ENCODE measurements at regions not wholly inside any gene's neighbourhood (a gene's known extent, or its start where the extent isn't known, plus 50 kb on each side); places are given as distances from the start of the nearest gene placed in this dataset.

DNA sequence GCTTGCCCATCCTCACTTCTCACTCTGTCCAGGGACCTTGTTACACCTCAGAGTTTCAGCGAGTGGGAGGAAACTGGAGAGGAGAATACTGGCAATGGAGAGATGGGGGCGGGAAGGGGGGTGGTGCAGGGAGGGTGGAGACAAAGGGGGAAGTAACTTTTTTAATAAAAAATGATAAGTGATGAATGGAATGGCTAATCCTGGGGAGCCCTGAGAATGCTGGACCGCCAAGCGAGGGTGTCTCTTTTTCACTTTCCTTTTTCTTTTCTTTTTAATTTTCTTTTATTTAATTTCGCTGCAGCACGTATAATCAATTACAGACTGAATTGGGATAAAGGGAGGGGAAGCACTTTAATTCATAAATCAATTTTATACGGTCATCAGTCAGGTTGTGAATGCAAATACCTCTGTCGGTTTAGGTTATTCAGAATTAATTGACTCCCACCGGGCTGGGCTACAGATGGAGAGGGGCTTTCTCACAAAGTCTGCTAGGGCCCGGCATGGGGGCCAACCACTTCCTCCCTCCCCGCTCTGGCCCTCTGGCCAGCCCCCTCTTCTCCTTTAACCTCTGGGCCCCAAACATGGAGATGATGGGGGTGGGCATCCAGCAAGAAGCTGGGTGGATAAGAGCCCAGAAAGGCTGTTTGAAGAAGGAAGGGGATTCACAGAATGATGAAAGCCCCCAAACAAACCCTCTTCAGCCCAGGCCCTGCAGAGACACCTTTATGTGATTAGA, 106.8 kb upstream of the BOC start:
- DNase-seq (ENCODE audit: low read depth in 1 of 2, low spot score in 1 of 2) = no peak
- TF ChIP-seq JUND (IDR thresholded peaks at IDR 0.05; ENCODE audit: low read depth) = no peak
- in situ Hi-C loops (cut with HindIII; ENCODE audit: low pct_unique_long_range_greater_than_20kb, low sequenced_read_pairs) = no loop called here

DNA sequence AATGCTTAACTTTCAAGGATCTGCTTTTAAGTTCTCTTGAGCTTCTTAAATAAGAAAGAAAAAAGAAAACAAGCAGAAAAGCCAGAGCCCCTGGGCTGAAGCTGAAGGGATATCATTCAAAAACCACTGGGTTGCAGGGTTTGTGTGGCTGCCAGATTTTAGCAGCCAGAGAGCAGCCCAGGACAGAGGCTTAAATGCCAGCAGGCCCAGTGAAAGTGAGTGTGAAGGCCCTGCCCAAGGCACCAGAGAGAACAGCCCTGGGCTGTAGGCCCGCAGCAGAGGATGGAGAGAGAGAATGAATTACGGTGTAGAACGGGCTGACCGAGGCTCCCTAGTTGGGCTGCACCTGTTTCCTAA, 106.3 kb upstream of the BOC start:
- TF ChIP-seq JUND (IDR thresholded peaks at IDR 0.05; ENCODE audit: low read depth) = no peak
- in situ Hi-C loops (cut with HindIII; ENCODE audit: low pct_unique_long_range_greater_than_20kb, low sequenced_read_pairs) = no loop called here
- no peak for DNase-seq (ENCODE audit: low read depth in 1 of 2, low spot score in 1 of 2)

DNA sequence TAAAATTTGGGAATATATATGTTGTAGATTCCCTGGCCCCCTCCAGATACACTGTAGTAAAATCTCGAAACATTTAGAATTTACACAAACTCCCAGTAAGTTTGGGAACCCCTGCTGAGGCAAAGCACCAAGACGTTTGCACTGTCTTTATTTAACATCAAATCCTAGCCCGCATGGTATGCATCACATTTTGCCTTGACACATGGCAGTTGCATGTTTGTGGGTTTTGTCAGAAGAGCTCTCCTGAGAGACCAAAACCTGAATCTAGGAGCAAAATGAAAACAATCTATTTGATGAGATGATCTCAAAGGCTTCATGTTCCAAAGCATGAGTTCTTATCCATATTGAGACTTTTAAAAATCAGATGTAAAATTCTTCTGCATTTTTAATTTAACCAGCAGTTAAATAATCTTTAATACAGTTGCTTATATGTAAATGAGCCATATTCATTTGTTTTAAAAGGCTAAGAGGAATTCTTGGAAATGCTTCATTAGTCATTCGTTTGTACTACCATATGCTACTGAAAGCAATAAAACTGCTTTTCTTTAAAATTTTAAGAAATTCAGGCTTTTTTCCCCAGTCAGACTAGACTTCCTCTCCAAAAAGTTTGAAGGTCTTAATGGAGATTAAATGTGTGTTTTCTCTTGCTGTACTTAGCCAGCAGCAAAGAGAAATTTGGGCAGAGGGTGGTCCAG, 105.2 kb upstream of the BOC start:
- in situ Hi-C loops (cut with HindIII; ENCODE audit: low pct_unique_long_range_greater_than_20kb, low sequenced_read_pairs) = no loop called here
- DNase-seq (ENCODE audit: low read depth in 1 of 2, low spot score in 1 of 2) = no peak
- TF ChIP-seq JUND (IDR thresholded peaks at IDR 0.05; ENCODE audit: low read depth) = no peak

DNA sequence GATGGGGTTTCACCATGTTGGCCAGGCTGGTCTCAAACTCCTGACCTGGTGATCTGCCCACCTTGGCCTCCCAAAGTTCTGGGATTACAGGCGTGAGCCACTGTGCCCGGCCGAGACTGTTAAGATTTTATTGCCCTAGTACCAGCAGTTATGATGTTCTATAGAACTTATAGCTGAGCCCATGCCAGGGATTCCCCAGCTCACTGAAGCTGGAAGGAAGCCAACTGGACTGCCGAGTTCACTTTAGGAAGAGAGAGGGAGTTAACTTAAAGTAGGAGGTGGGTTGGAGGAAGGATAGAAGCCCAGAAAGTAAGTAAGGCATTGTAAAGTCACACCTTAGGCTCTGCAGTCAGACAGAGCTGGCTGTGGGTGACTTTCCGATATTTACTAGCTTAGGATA, 101.1 kb upstream of the BOC start:
- DNase-seq (ENCODE audit: low read depth in 1 of 2, low spot score in 1 of 2) = no peak

DNA sequence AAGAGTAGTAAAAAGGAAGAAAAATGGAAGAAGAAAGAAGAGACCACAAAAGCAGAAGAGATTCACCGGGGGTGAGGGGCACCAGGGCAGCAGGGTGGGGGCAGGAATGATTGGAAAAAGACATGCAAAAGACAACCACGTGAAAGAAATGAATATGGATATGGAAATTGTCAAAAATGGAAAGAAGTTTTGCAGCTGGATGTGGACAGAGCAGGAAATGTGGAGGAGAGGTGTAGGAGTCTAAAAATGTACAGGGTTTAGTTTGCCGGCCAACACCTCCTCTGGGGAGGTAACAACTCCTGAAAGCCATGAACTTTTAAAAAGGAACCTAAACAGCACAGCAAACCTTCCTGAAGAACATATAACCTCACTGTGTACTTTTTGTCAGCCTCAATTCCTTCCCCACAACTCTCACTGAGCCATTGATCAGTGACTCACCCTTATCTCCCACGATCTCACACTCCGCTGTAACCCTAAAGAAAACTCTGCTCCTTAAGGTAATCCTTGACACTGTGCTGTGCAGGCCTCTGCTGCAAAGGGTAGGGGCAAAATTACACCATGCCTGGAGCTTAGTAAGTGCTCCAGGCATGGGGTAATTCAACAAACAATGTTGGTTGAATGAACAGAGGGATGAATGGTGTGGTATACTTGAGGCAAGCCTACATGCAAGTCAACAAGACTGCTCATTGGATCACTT, 100.2 kb upstream of the BOC start:
- no peak for TF ChIP-seq JUND (IDR thresholded peaks at IDR 0.05; ENCODE audit: low read depth)
- peak in 1 of 2 experiments; percentile 11 for DNase-seq (ENCODE audit: low read depth in 1 of 2, low spot score in 1 of 2)
- in situ Hi-C loops (cut with HindIII; ENCODE audit: low pct_unique_long_range_greater_than_20kb, low sequenced_read_pairs) = no loop called here

More for the DNA sequence above, 101.1 kb upstream of the BOC start:
- in situ Hi-C loops (cut with HindIII; ENCODE audit: low pct_unique_long_range_greater_than_20kb, low sequenced_read_pairs) = no loop called here
- TF ChIP-seq JUND (IDR thresholded peaks at IDR 0.05; ENCODE audit: low read depth) = no peak

DNA sequence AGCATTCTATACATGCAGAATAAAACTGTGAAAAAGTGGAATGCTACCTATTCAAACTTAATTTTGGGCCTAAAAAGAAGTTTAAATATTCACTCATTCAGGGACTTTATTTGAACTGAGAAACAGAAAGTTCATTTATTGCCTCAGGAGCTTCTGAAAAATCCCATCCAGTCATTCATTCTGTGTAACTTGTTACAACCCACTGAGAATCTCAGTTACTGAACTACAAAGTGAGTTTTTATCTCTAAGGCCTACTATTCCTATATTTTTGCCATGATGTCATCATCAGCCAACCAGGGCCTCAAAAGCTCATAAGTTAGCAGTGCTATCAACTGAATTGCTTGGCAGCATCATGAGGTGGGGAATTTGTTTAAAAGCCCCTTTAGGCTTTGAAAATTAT, 98.0 kb upstream of the BOC start:
- in situ Hi-C loops (cut with HindIII; ENCODE audit: low pct_unique_long_range_greater_than_20kb, low sequenced_read_pairs) = no loop called here
- DNase-seq (ENCODE audit: low read depth in 1 of 2, low spot score in 1 of 2) = no peak
- TF ChIP-seq JUND (IDR thresholded peaks at IDR 0.05; ENCODE audit: low read depth) = no peak

DNA sequence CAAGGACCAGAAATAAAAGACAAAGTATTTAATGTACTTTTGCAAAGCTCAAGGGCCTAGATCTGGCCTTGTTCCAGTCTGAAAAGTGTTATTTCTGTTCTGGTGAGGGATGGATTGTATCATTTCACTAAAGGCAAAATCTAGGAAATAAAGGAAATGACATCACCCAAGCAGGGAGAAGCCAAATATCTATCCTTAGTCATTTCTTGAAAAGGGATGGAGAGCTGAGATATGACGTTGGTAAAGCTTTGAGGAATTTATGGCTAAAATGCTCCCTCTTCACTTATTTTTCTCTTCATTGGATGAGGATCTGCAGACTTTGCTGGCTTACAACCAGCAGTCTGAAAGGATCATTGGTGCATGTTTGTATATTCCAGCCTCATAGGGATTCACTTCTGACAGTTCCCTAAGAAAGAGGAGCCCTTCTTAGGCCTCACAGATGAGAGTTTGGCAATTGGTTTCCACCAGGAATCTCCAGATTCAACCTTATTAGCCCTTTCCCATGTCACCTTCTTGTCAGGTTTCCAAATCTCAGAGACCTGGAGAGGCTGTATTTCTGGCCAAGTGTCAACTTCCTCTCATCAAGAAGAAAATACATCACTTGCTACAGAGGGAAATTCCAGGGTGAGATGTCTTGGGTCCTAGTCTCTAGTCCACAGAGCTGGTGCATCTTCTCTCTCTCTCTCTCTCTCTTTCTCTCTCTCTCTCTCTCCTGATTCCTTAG, 93.7 kb upstream of the BOC start:
- in situ Hi-C loops (cut with HindIII; ENCODE audit: low pct_unique_long_range_greater_than_20kb, low sequenced_read_pairs) = no loop called here
- no peak for TF ChIP-seq JUND (IDR thresholded peaks at IDR 0.05; ENCODE audit: low read depth)

DNA sequence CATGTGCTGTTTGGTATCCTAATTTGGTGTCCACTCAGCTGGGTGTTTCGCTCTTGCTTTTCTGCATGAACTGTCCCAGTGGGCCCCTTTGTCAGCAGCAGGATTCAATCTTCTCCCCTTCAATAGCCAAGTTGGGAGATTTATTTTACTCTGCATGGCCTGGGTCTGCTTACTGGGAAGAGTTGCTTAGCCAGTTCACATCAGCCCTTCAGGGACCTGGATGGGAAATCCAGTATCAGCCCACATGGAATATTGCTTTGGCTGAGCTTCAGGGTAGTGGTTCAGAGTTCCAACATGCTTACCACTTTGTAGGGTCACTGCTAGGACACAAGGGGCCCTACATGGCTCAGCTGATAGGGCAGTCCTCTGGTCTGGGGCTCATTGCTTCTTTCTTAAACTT, 93.0 kb upstream of the BOC start:
- DNase-seq (ENCODE audit: low read depth in 1 of 2, low spot score in 1 of 2) = no peak
- no peak for TF ChIP-seq JUND (IDR thresholded peaks at IDR 0.05; ENCODE audit: low read depth)
- in situ Hi-C loops (cut with HindIII; ENCODE audit: low pct_unique_long_range_greater_than_20kb, low sequenced_read_pairs) = no loop called here

More for the DNA sequence above, 93.7 kb upstream of the BOC start:
- DNase-seq (ENCODE audit: low read depth in 1 of 2, low spot score in 1 of 2) = no peak

DNA sequence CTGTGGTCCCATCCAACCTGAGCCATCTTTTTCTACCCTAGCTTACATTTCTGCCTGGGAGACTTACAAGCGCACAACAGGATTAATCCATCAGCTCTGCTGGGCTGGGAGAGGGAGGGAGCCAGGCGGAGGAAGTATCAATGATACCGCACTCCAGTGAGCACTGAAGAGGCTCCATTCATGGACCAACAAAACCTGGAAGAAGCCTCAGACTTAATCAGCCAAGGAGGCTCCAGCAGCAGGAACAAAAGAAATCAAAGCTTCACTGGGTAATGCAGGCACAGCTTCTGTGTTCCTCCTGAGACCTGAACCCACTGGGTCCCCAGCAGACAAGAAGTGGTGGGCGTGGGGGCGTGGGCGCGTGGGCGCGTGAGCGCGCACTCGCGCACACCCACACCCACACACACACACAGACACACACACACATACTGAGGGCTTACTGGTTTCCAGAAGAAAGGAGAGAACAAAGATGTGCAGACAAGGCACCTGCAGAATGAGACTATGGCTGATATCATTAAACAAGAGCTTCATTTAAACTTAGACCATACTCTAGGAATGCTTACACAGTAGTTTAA, 87.0 kb upstream of the BOC start:
- no peak for TF ChIP-seq JUND (IDR thresholded peaks at IDR 0.05; ENCODE audit: low read depth)
- DNase-seq (ENCODE audit: low read depth in 1 of 2, low spot score in 1 of 2) = no peak
- in situ Hi-C loops (cut with HindIII; ENCODE audit: low pct_unique_long_range_greater_than_20kb, low sequenced_read_pairs) = no loop called here

DNA sequence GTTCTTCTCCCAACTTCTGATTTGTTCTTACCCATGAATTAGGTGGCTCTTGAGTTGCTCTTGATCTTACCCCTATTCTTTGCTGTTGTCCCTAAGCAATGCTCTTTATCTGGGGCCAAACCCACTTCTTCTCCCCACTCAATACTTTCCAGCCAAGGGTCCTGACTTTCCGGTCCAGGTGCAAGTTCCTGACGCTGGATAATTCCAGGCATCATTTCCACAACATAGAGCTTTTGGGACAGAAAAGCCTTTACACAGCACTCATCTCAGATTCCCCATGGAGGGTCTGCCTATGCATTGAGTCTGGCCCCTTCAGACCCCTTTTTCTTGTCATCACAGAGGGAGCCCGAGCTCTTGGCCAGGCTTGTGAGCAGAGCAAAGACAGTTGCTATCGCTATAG, 85.4 kb upstream of the BOC start:
- TF ChIP-seq JUND (IDR thresholded peaks at IDR 0.05; ENCODE audit: low read depth) = no peak
- in situ Hi-C loops (cut with HindIII; ENCODE audit: low pct_unique_long_range_greater_than_20kb, low sequenced_read_pairs) = no loop called here
- DNase-seq (ENCODE audit: low read depth in 1 of 2, low spot score in 1 of 2) = no peak

DNA sequence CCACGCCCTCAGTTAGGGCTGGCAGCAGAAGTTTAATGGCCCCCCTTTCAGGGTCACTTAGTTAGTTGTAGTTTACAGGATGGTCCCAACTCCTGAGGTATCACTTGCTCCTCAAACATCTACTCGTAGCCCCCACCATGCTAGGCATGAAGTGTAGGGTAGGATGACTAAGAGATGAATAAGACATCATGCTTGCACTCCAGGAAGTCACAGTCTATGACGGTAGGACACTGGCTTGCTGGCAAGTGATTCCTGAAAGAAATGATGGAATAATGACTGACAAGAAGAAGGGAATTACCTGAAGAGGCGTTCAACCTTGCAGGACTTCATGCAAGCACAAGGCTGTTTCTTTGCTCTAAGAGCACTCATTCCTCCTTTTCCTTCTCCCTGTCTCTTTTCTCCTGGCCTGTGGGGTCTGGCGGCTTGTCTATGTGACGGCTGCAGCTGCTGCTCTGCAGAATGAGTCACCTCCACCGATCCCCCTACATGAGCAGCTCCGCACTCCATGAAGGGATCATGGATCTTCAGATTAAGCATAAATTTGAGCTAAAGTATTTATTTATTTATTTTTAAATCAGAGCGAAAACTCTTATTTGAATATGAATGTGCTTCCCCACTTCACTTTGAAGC, 82.9 kb upstream of the BOC start:
- no peak for TF ChIP-seq JUND (IDR thresholded peaks at IDR 0.05; ENCODE audit: low read depth)
- in situ Hi-C loops (cut with HindIII; ENCODE audit: low pct_unique_long_range_greater_than_20kb, low sequenced_read_pairs) = no loop called here
- no peak for DNase-seq (ENCODE audit: low read depth in 1 of 2, low spot score in 1 of 2)

DNA sequence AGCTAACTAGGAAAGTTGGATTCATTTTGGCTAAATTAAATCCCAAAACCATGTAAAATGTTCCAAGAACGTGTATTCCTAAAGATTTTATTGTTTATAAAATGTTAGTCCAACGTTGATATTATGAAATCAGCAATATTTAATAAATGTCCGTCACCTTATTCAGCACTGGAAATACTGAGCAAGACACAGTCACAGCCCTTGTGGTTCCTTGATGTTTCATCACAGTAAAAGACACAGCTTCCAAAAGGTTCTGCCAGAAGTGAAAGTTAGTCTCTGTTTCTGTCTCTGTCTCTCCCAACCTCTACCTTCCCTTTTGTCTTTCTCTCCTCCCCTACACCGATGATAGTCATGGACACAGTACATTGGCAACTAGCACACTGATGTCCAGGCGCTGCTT, 82.2 kb upstream of the BOC start:
- TF ChIP-seq JUND (IDR thresholded peaks at IDR 0.05; ENCODE audit: low read depth) = no peak
- in situ Hi-C loops (cut with HindIII; ENCODE audit: low pct_unique_long_range_greater_than_20kb, low sequenced_read_pairs) = no loop called here
- no peak for DNase-seq (ENCODE audit: low read depth in 1 of 2, low spot score in 1 of 2)
